HG03039 (cell line): ENCODE measurements at regions not wholly inside any gene's neighbourhood (a gene's known extent, or its start where the extent isn't known, plus 50 kb on each side); places are given as distances from the start of the nearest gene placed in this dataset.
"Not testable (repeated sequence)": the region's sequence is repeated elsewhere in the genome, so short reads cannot be mapped to it uniquely, and the experiment has no call there.

Source experiments
- ATAC-seq: cut with Tn5 transposase; IDR thresholded peaks from one replicate; pipeline ENCODE4 v1.9.1; 2021; ENCODE audit warnings: mild to moderate bottlenecking, moderate library complexity; ENCODE audit not compliant: unreplicated experiment

- no peak for ATAC-seq
Observed at GRCh38 chr6:99668036-99668705, 61.5 kb downstream of the PRDM13 start.

GRCh38 chr6:99689916-99690685 lies 83.5 kb downstream of the PRDM13 start:
- no peak for ATAC-seq

DNA sequence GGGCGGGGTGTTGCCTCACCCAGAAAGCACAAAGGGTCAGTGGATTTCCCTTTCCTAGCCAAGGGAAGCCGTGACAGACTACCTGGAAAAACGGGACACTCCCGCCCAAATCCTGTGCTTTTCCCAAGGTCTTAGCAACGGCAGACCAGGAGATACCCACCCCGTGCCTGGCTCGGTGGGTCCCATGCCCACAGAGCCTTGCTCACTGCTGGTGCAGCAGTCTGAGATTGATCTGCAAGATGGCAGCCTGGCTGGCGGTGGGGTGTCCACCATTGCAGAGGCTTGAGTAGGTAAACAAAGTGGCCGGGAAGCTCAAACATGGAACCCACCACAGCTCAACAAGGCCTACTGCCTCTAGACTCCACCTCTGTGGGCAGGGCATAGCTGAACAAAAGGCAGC lies 95.7 kb downstream of the PRDM13 start:
- ATAC-seq: not testable (repeated sequence)

- no peak for ATAC-seq
Observed at GRCh38 chr6:99709062-99709461, 102.4 kb downstream of the PRDM13 start.

GRCh38 chr6:99711302-99711701 lies 104.7 kb downstream of the PRDM13 start:
- ATAC-seq: no peak

GRCh38 chr6:99711925-99712324 lies 105.3 kb downstream of the PRDM13 start:
- no peak for ATAC-seq

- ATAC-seq: no peak
Observed at GRCh38 chr6:99712519-99712918, 105.9 kb downstream of the PRDM13 start.

GRCh38 chr6:99722043-99722442 lies 115.4 kb downstream of the PRDM13 start:
- not testable (repeated sequence) for ATAC-seq

DNA sequence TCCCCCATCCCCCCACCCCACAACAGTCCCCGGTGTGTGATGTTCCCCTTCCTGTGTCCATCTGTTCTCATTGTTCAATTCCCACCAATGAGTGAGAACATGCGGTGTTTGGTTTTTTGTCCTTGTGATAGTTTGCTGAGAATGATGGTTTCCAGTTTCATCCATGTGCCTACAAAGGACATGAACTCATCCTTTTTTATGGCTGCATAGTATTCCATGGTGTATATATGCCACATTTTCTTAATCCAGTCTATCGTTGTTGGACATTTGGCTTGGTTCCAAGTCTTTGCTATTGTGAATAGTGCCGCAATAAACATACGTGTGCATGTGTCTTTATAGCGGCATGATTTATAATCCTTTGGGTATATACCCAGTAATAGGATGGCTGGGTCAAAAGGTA lies 123.6 kb downstream of the PRDM13 start:
- ATAC-seq: not testable (repeated sequence)

DNA sequence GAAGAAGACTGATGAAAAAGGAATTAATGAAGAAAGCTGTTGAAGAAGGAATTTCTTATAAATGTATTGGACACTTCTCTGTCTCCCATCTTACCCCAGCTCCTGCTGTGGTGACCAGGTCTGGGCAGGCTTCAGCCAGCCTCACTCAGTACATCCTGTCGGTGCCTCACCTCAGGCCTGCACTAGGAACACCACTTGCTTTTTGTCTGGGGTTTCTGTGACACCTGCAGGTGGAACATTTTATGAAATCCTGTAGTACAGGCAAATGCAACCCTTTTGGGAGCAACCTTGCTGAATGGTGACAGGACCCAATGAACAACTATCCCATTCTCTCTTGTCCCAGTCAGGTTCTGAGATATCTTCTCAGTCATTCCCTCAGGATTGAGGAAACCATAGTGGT lies 129.7 kb downstream of the PRDM13 start:
- no peak for ATAC-seq

DNA sequence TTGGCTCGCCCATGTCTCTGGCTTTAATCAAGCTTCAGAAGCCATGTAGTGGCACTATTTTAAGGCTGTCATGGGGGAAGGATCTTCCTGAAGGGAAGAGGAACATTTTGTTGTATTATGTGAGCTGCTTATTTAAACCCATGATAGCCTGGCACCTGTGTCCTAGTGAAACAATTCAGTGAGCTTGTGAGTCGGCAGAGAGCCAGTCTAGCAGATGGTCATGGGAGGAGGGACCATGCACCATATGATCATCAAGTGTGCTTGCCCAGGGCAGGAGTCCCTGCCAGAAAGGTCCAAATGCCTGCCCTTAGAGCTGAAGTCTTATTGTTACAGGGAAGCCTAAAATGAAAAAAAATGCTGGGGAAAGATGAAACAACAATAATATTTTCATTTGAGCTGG lies 132.9 kb downstream of the PRDM13 start:
- ATAC-seq: no peak

GRCh38 chr6:99741092-99741491 lies 134.5 kb downstream of the PRDM13 start:
- ATAC-seq: no peak

GRCh38 chr6:99743647-99744046 lies 137.0 kb downstream of the PRDM13 start:
- no peak for ATAC-seq

DNA sequence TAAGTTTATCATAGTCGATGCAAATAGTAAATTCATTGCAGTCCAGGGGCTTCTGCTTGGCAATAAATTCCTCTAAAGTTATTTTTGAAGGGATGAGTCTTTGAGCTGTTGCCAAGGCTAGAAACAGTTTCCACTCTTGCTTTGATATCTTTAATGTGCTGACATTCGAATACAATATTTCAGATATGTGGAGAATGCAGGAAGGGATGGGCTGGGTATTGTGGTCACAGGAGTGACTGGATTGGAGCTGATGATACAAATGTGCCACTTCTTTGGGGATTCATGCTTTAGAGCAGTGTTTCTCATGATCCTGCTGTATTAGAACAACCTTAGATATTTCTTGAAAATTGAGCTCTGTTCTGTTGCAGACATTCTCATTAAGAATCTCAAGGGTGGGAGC lies 139.0 kb downstream of the PRDM13 start:
- ATAC-seq: no peak

DNA sequence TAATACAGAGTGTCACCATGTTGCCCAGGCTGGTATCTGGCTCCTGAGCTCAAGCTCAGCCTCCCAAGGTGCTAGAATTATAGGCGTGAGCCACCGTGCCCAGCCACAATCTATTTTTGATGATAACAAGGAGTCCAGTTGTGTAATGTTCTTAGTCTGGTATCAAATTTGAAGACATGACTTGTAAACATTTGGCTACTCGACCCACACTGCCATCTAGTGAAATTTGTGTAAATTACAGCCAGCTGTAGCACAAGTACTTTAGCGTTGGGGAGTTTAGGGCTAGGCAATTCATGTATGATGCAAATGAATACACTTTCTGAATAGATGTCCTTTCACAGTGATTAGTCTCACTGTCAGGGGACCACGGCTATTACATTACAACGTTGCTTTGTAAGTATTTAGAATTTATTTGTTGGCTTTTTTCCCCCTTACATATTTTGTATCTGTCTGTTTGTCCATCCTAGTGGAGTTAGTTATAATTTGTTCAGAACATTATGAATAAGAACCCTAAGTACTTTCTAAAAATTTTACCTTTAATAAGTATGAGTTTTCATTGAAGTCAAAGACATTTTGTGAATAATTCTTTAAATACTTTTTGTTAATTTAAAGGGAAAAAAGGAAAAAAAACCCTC lies 139.7 kb downstream of the PRDM13 start:
- peak; percentile 79 for ATAC-seq

DNA sequence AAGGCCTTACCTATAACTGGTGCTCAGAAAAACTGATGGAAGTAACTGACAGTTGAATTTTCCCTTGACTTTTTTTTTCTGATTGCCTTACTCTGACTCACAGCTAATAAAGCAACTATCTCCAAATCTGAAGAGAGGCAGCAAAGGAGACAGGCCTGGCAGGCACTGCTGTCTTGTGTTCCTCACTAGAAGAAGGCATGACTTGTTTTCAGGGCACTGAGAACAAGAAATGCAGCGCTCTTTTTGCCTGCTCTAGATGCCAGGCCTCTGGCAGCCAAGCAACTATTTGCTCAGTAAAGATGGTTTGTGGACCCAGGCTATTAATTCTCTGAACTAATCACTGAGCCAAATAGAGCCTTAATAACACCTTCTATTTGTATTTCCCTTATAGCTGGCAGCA lies 155.1 kb downstream of the PRDM13 start:
- no peak for ATAC-seq

GRCh38 chr6:99768166-99768565 lies 161.5 kb downstream of the PRDM13 start:
- ATAC-seq: no peak

GRCh38 chr6:99779631-99780555 lies 173.3 kb downstream of the PRDM13 start:
- no peak for ATAC-seq

DNA sequence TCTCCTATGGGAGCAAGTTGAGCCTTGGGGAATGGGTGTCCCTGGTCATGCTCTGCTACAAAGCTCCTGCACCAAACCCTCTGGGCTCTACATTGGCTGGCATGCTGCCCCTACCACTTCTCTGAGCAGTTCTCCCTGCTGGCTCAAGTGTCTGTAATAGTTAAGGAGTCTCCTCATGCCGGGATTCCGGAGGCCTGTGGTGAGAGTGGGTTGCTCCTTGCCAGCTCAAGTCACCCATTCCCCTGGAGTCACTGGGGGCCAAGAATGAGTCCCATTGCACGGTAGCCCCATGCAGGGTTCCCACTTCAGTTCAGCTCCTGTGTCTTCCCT lies 173.9 kb downstream of the PRDM13 start:
- ATAC-seq: no peak

DNA sequence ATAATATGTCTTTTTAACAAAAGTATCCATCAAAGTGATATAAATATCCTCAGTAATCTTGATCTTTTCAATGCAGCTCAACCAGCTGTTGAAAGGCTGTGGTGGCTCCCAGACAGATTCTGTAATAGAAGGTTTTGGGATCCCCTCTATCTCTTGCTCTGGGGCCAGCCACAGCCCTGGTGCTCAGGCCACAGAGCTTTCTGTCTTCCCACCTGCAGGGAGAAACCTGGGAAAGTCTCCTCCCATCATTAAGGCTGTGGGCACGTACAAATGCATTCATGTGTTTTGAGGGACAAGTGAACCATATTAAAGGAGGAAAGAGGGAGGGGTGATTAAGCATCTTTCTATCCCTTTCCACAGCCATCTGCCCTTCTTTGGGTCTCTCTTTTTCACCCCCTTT lies 183.1 kb downstream of the PRDM13 start:
- ATAC-seq: peak; percentile 62

DNA sequence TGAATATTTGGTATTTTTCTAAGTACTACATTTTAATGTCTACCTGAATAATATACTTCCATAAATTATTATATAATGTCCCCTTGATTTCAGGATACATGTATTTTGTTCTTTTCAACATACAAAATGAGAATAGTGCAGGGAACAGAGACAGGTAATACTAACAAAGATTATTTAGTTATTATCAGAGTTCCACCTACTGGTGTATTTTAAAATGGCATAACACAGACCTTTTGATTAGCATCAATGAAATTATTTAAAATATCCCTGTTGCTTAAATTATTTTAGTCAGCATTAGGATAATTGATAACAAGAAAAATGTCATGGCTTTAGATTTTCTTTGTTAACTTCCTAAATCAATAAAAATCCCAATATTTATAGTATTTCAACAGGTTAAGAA lies 184.0 kb downstream of the PRDM13 start:
- ATAC-seq: no peak
